A549 (cell line): ENCODE measurements at regions not wholly inside any gene's neighbourhood (a gene's known extent, or its start where the extent isn't known, plus 50 kb on each side); places are given as distances from the start of the nearest gene placed in this dataset.
"Not testable (repeated sequence)": the region's sequence is repeated elsewhere in the genome, so short reads cannot be mapped to it uniquely, and the experiment has no call there.

Experiments
- CEBPB ChIP-seq, 2 experiments: fragments of >200 bp in 1 of 2; sonication (Bioruptor Twin) in 1 of 2; formaldehyde crosslinking in 1 of 2; IDR thresholded peaks; 2 replicates each; pipeline ENCODE4 v1.6.1; 2012 to 2016
- CTCF ChIP-seq: fragments of >200 bp; sonication (Bioruptor Twin); formaldehyde crosslinking; IDR thresholded peaks from 3 replicates; pipeline ENCODE4 v1.5.1; 2016
- ESRRA ChIP-seq: fragments of 150-350 bp; IDR thresholded peaks from 2 replicates; pipeline ENCODE4 v1.6.1; 2014; ENCODE audit warnings: mild to moderate bottlenecking, low read length, borderline replicate concordance
- POLR2A ChIP-seq: IDR thresholded peaks from 2 replicates; pipeline ENCODE4 v1.6.1; 2012; ENCODE audit warnings: mild to moderate bottlenecking, low read length
- USF2 ChIP-seq: fragments of 450-650 bp; IDR thresholded peaks from 2 replicates; pipeline ENCODE4 v1.6.1; 2014; ENCODE audit warnings: antibody characterized with exemption
- ZFP36 ChIP-seq: fragments of 450-650 bp; IDR thresholded peaks from 2 replicates; pipeline ENCODE4 v1.6.1; 2014; ENCODE audit warnings: borderline replicate concordance; ENCODE audit not compliant: partially characterized antibody
- ZSCAN20 ChIP-seq: fragments of 250-450 bp; sonication (Bioruptor Pico); IDR thresholded peaks from 2 replicates; pipeline ENCODE4 v1.8.0; 2022; ENCODE audit warnings: mild to moderate bottlenecking, moderate library complexity

GRCh38 chr2:91780324-91780723 lies 3088.9 kb downstream of the RPIA start:
- TF ChIP-seq POLR2A; CTCF; ZFP36; USF2; CEBPB (IDR thresholded peaks at IDR 0.05); ESRRA; ZSCAN20 (CRISPR knock-in tag): not testable (repeated sequence)
